ENCODE measurements at regions not wholly inside any gene's neighbourhood (a gene's known extent, or its start where the extent isn't known, plus 50 kb on each side); places are given as distances from the start of the nearest gene placed in this dataset.
"Not testable (repeated sequence)": the region's sequence is repeated elsewhere in the genome, so short reads cannot be mapped to it uniquely, and the experiment has no call there.

GRCh38 chr13:91017031-91017668 lies 330.3 kb upstream of the MIR17HG start:
- DNase-seq: peak; percentile 13 to 41 (median 40)

GRCh38 chr13:91017669-91018053 lies 329.8 kb upstream of the MIR17HG start:
- no peak for DNase-seq

GRCh38 chr13:91020461-91021034 lies 326.9 kb upstream of the MIR17HG start:
- DNase-seq: no peak

DNA sequence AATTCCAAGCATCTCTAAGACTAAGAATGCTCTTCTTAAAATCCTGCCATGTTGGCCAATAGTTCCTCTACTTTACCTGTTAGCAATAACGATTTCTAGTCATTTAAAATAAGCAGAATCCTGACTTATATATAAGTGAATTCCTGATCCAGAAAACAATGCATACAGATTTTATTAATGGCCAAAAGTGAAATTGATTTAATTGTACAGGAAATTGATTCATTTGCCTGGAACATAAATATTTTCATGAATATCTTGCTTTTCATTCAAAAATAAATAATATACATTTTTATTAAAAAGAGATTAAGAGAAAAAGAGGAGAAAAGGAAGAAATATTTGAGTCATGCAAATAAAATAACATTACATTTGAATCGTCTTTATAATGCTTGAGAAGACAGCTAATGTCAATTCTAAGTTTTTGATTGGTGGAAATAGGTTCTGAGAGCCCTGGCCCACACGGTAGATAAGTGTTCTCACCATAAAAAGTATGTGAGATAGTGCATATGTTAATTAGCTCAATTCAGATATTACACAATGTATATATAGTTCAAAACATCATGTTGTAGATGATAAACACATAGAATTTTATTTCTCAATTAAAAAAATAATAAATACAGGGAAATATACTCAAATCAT lies 323.2 kb upstream of the MIR17HG start:
- DNase-seq: no peak

DNA sequence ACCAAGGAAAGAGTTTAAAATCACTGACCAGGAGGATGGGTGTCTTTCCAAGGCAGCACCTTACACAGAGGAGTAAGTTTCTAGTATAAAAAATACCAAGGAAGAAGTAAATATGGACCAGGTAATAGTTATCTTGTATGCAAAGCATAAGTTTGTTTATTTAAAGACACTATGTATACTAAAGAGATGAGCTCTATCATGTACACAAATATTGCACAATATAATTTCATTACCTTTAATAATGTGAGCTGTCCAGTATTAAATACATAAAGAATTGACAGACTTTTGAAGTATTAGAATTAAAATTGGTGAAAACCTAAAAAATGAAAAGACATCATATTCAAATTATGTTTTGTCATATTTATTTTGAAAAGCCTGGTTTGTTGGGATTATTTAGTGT lies 322.0 kb upstream of the MIR17HG start:
- DNase-seq: no peak

- DNase-seq: no peak
Observed at GRCh38 chr13:91031508-91031907, 316.0 kb upstream of the MIR17HG start.

DNA sequence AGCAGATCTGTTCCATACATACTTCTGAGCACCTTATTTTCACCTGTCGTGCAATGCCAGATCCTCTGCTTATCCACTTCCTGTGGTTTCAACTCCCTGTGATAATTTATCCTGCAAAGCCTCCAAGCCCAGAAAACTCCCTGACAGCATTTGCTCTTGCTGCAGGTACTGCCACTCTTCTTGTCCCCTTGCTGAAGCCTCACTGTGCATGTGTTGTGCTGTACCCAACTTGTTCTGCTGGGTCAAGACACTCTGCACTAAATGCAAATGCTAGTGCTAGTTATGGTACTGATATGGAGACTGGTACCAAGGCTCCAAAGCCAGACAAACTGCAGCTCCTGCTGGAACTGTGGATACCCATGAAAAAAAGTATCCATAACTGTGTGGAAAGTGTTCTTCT lies 315.4 kb upstream of the MIR17HG start:
- no peak for DNase-seq

DNA sequence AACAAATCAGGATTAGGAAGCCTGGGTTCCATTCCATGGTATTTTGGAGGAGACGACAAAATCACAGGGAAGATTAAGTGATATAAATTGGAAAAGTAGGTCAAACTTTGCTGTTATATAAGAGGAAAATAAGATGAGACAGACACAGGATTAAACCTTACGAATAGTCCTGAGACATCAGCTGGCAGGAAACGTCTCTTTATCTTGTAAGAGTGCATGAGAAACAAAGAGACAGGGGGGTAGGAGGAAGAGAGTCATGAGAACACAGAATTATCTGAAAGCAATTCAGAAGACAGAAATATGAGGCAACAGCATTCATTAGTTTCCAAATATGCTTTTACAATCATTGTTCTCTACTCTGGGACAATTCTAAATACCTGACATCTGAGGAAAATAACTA lies 310.6 kb upstream of the MIR17HG start:
- DNase-seq: no peak

DNA sequence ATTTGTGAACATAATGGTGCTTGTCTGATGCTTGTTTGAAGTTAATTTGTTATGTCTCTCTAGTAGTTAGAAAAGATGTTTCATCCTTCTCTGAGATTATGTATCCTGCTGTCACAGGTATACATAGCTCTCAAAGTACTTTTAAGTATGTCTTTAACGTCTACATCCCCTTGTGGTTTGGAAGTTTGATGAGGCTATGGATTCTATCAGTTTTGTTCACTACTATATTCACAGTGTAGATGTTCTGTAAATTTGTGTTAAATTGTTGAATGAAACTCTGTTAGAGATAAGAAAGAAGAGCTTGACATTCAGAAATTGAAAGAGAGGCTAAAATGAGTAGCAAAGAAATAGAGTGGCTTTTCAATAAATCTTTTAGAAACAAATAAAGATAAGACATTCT lies 304.6 kb upstream of the MIR17HG start:
- no peak for DNase-seq

GRCh38 chr13:91045351-91046034 lies 302.0 kb upstream of the MIR17HG start:
- peak in 2 of 3 donors; percentile 46 to 77 for DNase-seq

- peak in 1 of 3 donors; percentile 11 for DNase-seq
Observed at GRCh38 chr13:91046715-91047327, 300.7 kb upstream of the MIR17HG start.

DNA sequence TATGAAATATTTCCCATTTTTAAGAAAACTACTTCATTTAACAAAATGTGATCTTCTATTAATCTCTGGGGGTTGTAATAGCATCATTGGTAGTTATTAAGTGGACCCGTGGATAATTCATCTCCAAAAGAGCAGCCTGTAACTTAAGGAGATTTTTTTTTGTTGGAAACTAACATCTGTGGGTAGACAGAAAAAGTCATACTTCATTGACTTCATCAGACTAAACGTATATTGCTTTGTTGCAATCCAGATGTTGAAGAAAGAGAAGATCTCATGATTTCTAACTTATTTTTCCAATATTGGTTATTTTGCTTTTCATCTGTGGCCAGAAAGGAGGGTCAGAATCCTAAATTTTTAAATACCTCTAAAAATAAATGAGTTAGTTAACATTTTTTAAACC lies 296.5 kb upstream of the MIR17HG start:
- DNase-seq: peak in 1 of 3 donors; percentile 25

GRCh38 chr13:91052876-91053275 lies 294.6 kb upstream of the MIR17HG start:
- peak in 2 of 3 donors; percentile 34 to 63 for DNase-seq

- peak in 2 of 3 donors; percentile 30 to 70 for DNase-seq
Observed at GRCh38 chr13:91053318-91054065, 294.0 kb upstream of the MIR17HG start.

GRCh38 chr13:91054902-91055301 lies 292.6 kb upstream of the MIR17HG start:
- DNase-seq: no peak

DNA sequence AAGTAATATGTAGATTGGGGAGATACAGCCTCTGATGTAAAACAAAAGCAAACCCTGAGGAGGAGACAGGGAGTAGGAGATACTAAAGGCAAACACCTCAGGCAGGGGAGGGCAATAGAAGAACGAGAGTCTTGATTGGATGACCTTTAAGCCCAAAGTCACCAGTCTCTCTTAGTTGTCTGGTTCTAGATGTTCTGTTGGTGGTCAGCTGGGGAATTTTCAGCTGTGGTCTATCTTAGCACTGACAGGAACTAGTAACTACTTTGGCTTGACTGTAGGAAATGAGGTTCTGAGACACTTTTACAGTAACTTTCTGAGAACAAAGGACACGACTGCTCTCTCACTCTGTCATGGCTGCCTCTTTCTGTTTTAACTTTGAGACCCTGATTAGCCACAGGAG lies 290.7 kb upstream of the MIR17HG start:
- DNase-seq: no peak

DNA sequence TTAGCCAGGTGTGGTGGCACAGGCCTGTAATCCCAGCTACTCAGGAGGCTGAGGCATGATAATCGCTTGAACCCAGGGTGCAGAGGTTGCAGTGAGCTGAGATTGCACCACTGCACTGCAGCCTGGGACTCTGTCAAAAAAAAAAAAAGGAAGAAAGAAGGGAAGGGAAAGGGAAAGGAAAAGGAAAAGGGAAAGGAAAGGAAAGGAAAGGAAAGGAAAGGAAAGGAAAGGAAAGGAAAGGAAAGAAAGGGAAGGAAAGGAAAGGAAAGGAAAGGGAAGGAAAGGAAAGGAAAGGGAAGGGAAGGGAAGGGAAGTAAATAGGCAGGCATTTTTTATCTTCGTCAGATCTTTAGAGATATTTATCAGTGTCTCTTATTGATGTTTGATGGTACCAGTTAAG lies 290.0 kb upstream of the MIR17HG start:
- not testable (repeated sequence) for DNase-seq

- no peak for DNase-seq
Observed at GRCh38 chr13:91058066-91058465, 289.4 kb upstream of the MIR17HG start.

- DNase-seq: no peak
Observed at GRCh38 chr13:91058919-91059318, 288.6 kb upstream of the MIR17HG start.

- DNase-seq: no peak
Observed at GRCh38 chr13:91066745-91067144, 280.7 kb upstream of the MIR17HG start.

GRCh38 chr13:91072486-91072885 lies 275.0 kb upstream of the MIR17HG start:
- no peak for DNase-seq

DNA sequence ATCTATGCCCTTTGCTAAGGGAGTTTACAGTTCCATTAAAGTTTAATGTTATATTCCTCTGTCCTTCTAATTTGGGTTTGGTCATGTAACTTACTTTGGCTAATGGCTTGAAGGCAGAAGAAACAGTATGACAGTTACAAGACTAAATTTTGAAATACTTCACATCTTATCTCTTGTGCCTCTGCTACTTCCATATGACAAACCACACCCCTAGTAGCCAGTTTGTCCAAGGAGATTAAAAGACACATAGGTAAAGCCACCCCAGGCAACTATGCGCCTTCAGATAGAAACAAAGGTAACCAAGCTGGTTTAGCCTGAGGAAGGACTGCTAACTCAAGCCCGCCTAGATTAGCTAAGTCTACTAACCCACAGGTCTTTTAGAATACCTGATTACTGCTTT lies 273.4 kb upstream of the MIR17HG start:
- DNase-seq: no peak
